HG02642 (cell line): ENCODE measurements at regions not wholly inside any gene's neighbourhood (a gene's known extent, or its start where the extent isn't known, plus 50 kb on each side); places are given as distances from the start of the nearest gene placed in this dataset.
"Not testable (repeated sequence)": the region's sequence is repeated elsewhere in the genome, so short reads cannot be mapped to it uniquely, and the experiment has no call there.

Experiments
- ATAC-seq: cut with Tn5 transposase; IDR thresholded peaks from one replicate; pipeline ENCODE4 v1.9.1; 2021; ENCODE audit warnings: mild to moderate bottlenecking; ENCODE audit not compliant: unreplicated experiment, poor library complexity

GRCh38 chr2:180261976-180262375, 254.9 kb upstream of the CWC22 start:
- ATAC-seq: no peak

GRCh38 chr2:180258579-180258978, 251.5 kb upstream of the CWC22 start:
- no peak for ATAC-seq

- no peak for ATAC-seq
Observed at GRCh38 chr2:180258041-180258537, 251.0 kb upstream of the CWC22 start.

- no peak for ATAC-seq
Observed at GRCh38 chr2:180257247-180257646, 250.2 kb upstream of the CWC22 start.

- ATAC-seq: no peak
Observed at GRCh38 chr2:180255981-180256380, 248.9 kb upstream of the CWC22 start.

- no peak for ATAC-seq
Observed at GRCh38 chr2:180254872-180255271, 247.8 kb upstream of the CWC22 start.

- no peak for ATAC-seq
Observed at GRCh38 chr2:180247658-180248057, 240.6 kb upstream of the CWC22 start.

GRCh38 chr2:180246268-180246667, 239.2 kb upstream of the CWC22 start:
- no peak for ATAC-seq

- ATAC-seq: no peak
Observed at GRCh38 chr2:180240774-180241173, 233.7 kb upstream of the CWC22 start.

GRCh38 chr2:180238729-180239128, 231.6 kb upstream of the CWC22 start:
- ATAC-seq: no peak

- not testable (repeated sequence) for ATAC-seq
Observed at GRCh38 chr2:180236061-180236460, 229.0 kb upstream of the CWC22 start.

GRCh38 chr2:180235506-180235905, 228.4 kb upstream of the CWC22 start:
- ATAC-seq: not testable (repeated sequence)

- ATAC-seq: not testable (repeated sequence)
Observed at GRCh38 chr2:180234991-180235390, 227.9 kb upstream of the CWC22 start.

- ATAC-seq: no peak
Observed at GRCh38 chr2:180231015-180231414, 223.9 kb upstream of the CWC22 start.

GRCh38 chr2:180227461-180227860, 220.4 kb upstream of the CWC22 start:
- no peak for ATAC-seq

GRCh38 chr2:180225118-180225517, 218.0 kb upstream of the CWC22 start:
- ATAC-seq: no peak

- no peak for ATAC-seq
Observed at GRCh38 chr2:180222644-180223043, 215.5 kb upstream of the CWC22 start.

- ATAC-seq: no peak
Observed at GRCh38 chr2:180219491-180219890, 212.4 kb upstream of the CWC22 start.

GRCh38 chr2:180208841-180209240, 201.7 kb upstream of the CWC22 start:
- ATAC-seq: no peak

- ATAC-seq: no peak
Observed at GRCh38 chr2:180205621-180206235, 198.6 kb upstream of the CWC22 start.

- ATAC-seq: no peak
Observed at GRCh38 chr2:180203972-180204371, 196.9 kb upstream of the CWC22 start.

- ATAC-seq: no peak
Observed at GRCh38 chr2:180202467-180202951, 195.4 kb upstream of the CWC22 start.
